ENCODE measurements at regions not wholly inside any gene's neighbourhood (a gene's known extent, or its start where the extent isn't known, plus 50 kb on each side); places are given as distances from the start of the nearest gene placed in this dataset.

DNA sequence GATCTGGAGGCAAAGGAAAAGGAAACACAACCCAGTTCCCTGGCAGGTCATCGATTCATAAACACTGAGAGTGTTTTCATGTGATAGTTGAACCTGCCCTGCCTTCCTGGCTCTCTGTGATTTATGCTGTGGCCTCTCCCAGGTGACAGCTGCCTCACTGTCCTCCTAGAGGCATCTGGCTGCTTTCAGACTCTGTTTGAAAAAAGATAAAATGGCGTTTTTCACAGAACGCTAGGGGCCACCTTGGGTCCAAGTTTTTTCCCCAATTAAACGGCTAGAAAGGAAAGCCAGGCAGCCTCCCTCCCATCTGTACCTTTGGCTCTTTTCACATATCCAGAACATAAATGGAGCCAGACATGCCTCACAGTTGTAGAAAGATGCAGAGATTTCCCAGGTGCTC is 252.6 kb upstream of the CCDC196 start:
- TF ChIP-seq CTCF (IDR thresholded peaks at IDR 0.05) (no peak), EZH2 (IDR thresholded peaks at IDR 0.05) (no peak)

Measured in neural progenitor cell (in vitro differentiated cells).